Thyroid gland (tissue), 4 donors: ENCODE measurements at regions not wholly inside any gene's neighbourhood (a gene's known extent, or its start where the extent isn't known, plus 50 kb on each side); places are given as distances from the start of the nearest gene placed in this dataset.
"Not testable (repeated sequence)": the region's sequence is repeated elsewhere in the genome, so short reads cannot be mapped to it uniquely, and the experiment has no call there.

Source experiments
- DNase-seq, 2 donors: peaks; one replicate each; pipeline ENCODE4 v3.0.0-alpha.2; 2019
- H3K27ac ChIP-seq, 3 donors: fragments of 200-600 bp; sonication (generic); 1 replicate in 2 of 3; 2 replicates in 1 of 3; pipeline ENCODE4 v1.5.1; 2016 to 2019; ENCODE audit warnings: mild to moderate bottlenecking in 1 of 3, moderate library complexity in 1 of 3
- H3K27me3 ChIP-seq: fragments of 200-600 bp; sonication (generic); one replicate; pipeline ENCODE4 v1.5.1; 2019
- H3K36me3 ChIP-seq, 2 donors: fragments of 200-600 bp; sonication (generic); one replicate each; pipeline ENCODE4 v1.5.1; 2016 to 2019
- H3K4me1 ChIP-seq, 2 donors: fragments of 200-600 bp; sonication (generic); one replicate each; pipeline ENCODE4 v1.5.1; 2017 to 2019
- H3K4me3 ChIP-seq, 3 donors: fragments of 200-600 bp; sonication (generic); replicated peaks in 1 of 3; 1 replicate in 2 of 3; 2 replicates in 1 of 3; pipeline ENCODE4 v1.5.1; 2016; ENCODE audit warnings: mild to moderate bottlenecking in 1 of 3
- H3K9me3 ChIP-seq: fragments of 200-600 bp; sonication (generic); one replicate; pipeline ENCODE4 v1.5.1; 2017
- CTCF ChIP-seq, 6 experiments: fragments of 200-600 bp in 3 of 6; fragments of 450-650 bp in 3 of 6; sonication (generic) in 3 of 6; IDR thresholded peaks; one replicate each; pipeline ENCODE4 v1.5.1; 2016 to 2019; ENCODE audit warnings: antibody characterized with exemption in 6 of 6, mild to moderate bottlenecking in 2 of 6, inconsistent platforms in 1 of 6, moderate library complexity in 1 of 6
- POLR2A ChIP-seq, 2 donors: fragments of 450-650 bp; IDR thresholded peaks; one replicate each; pipeline ENCODE4 v1.6.1; 2017; ENCODE audit warnings: antibody characterized with exemption in 2 of 2, mild to moderate bottlenecking in 2 of 2, moderate library complexity in 1 of 2
- WGBS, 2 donors: methylation state at CpG; one replicate each; pipeline ENCODE4 v1.1.5; 2017; 5-methylcytosine and 5-hydroxymethylcytosine counted together
- intact Hi-C: fragments of 100-400 bp; cut with DNase I; formaldehyde crosslinking; loops from one replicate; pipeline ENCODE4 v1.15.1; 2023

- H3K4me3 ChIP-seq = no peak overlapping the region
- intact Hi-C loops = no loop called here
- no peak overlapping the region for H3K27ac ChIP-seq
- DNase-seq = no peak
- no peaks in the 10 kb centered on the region for H3K36me3 ChIP-seq
- TF ChIP-seq POLR2A (IDR thresholded peaks at IDR 0.05) (no peak), CTCF (IDR thresholded peaks at IDR 0.05) (no peak)
- H3K4me1 ChIP-seq = peaks cover 14 to 16% of the 10 kb centered on the region in 2 donors
- 93 to 96% methylated on average over 2 of the region's 2 CpGs for WGBS, 2 donors
- no peaks in the 10 kb centered on the region for H3K9me3 ChIP-seq
- H3K27me3 ChIP-seq = no peaks in the 10 kb centered on the region
Observed at GRCh38 chr5:136738829-136739228, 373.5 kb upstream of the TRPC7 start.

- Histone ChIP-seq H3K9me3 (no peaks in the 10 kb centered on the region), H3K36me3 (no peaks in the 10 kb centered on the region), H3K4me1 (peaks cover 19 to 25% of the 10 kb centered on the region in 2 donors), H3K4me3 (no peak overlapping the region), H3K27me3 (no peaks in the 10 kb centered on the region), H3K27ac (peak overlapping the region; percentile 42 to 84 (median 80))
- DNase-seq = no peak
- TF ChIP-seq POLR2A (IDR thresholded peaks at IDR 0.05) (no peak), CTCF (IDR thresholded peaks at IDR 0.05) (no peak)
- intact Hi-C loops = no loop called here
- WGBS, 2 donors = 35 to 44% methylated on average over 6 of the region's 6 CpGs
Observed at GRCh38 chr5:136736021-136736420, 370.7 kb upstream of the TRPC7 start.

- Histone ChIP-seq H3K27ac (peak overlapping the region; percentile 69 to 84 (median 82)), H3K4me1 (peaks cover 23 to 29% of the 10 kb centered on the region in 2 donors)
- WGBS, 2 donors = 16 to 28% methylated on average over 4 of the region's 4 CpGs
- H3K9me3 ChIP-seq, H3K36me3 ChIP-seq, H3K27me3 ChIP-seq, DNase-seq, intact Hi-C loops, H3K4me3 ChIP-seq: not testable (repeated sequence)
Observed at GRCh38 chr5:136735611-136736010, 370.3 kb upstream of the TRPC7 start.

- Histone ChIP-seq H3K27ac (peak overlapping the region in 2 of 3 donors; percentile 82 to 84), H3K36me3 (no peaks in the 10 kb centered on the region), H3K4me3 (no peak overlapping the region), H3K4me1 (peaks cover 25 to 39% of the 10 kb centered on the region in 2 donors), H3K27me3 (no peaks in the 10 kb centered on the region), H3K9me3 (no peaks in the 10 kb centered on the region)
- TF ChIP-seq CTCF (IDR thresholded peaks at IDR 0.05) (no peak), POLR2A (IDR thresholded peaks at IDR 0.05) (no peak)
- no peak for DNase-seq
- 91 to 94% methylated on average over 1 of the region's 1 CpG for WGBS, 2 donors
- intact Hi-C loops = no loop called here
Observed at GRCh38 chr5:136734628-136735027, 369.3 kb upstream of the TRPC7 start.

GRCh38 chr5:136732751-136733150, 367.4 kb upstream of the TRPC7 start:
- intact Hi-C loops = no loop called here
- Histone ChIP-seq H3K9me3 (no peaks in the 10 kb centered on the region), H3K27ac (no peak overlapping the region), H3K4me1 (peaks cover 25 to 39% of the 10 kb centered on the region in 2 donors), H3K36me3 (no peaks in the 10 kb centered on the region), H3K27me3 (no peaks in the 10 kb centered on the region), H3K4me3 (no peak overlapping the region)
- 87% methylated on average over 1 of the region's 1 CpG for WGBS, 2 donors
- DNase-seq = no peak
- no peak for TF ChIP-seq CTCF (IDR thresholded peaks at IDR 0.05)
- TF ChIP-seq POLR2A (IDR thresholded peaks at IDR 0.05) = no peak
